ENCODE measurements at regions not wholly inside any gene's neighbourhood (a gene's known extent, or its start where the extent isn't known, plus 50 kb on each side); places are given as distances from the start of the nearest gene placed in this dataset.

DNA sequence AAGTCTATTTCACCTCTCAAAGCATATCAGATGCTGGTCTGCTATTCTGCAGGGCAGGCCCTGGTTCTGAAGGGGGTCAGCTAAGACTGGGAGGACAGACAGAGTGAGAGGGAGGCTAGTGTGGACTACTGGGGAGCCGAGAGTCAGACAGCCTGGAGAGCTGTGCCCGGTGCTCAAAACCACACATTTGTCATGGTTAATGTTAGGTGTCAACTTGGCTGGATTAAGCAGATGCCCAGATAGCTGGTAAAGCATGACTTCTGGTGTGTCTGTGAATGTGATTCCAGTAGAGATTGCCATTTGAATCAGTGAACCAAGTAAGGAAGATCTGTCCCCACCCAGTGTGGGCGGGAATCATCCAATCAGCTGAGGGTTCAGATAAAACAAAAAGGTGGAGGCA, 102.6 kb downstream of the SNX19 start:
- TF ChIP-seq, protein P1, sequence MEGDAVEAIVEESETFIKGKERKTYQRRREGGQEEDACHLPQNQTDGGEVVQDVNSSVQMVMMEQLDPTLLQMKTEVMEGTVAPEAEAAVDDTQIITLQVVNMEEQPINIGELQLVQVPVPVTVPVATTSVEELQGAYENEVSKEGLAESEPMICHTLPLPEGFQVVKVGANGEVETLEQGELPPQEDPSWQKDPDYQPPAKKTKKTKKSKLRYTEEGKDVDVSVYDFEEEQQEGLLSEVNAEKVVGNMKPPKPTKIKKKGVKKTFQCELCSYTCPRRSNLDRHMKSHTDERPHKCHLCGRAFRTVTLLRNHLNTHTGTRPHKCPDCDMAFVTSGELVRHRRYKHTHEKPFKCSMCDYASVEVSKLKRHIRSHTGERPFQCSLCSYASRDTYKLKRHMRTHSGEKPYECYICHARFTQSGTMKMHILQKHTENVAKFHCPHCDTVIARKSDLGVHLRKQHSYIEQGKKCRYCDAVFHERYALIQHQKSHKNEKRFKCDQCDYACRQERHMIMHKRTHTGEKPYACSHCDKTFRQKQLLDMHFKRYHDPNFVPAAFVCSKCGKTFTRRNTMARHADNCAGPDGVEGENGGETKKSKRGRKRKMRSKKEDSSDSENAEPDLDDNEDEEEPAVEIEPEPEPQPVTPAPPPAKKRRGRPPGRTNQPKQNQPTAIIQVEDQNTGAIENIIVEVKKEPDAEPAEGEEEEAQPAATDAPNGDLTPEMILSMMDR (IDR thresholded peaks at IDR 0.05), result no peak
- TF ChIP-seq POLR2A (IDR thresholded peaks at IDR 0.05), result no peak
